WTC11 (cell line): ENCODE measurements at regions not wholly inside any gene's neighbourhood (a gene's known extent, or its start where the extent isn't known, plus 50 kb on each side); places are given as distances from the start of the nearest gene placed in this dataset.
A peak's percentile ranks its signal among the peaks of the same experiment; 100 is the strongest.
"Not testable (repeated sequence)": the region's sequence is repeated elsewhere in the genome, so short reads cannot be mapped to it uniquely, and the experiment has no call there.

Source experiments
- ATAC-seq: fragments of 200-7000 bp; cut with Tn5 transposase; 2 replicates; pipeline ENCODE4 v1.10.0; 2021; ENCODE audit warnings: mild to moderate bottlenecking, moderate library complexity
- CTCF ChIA-PET: fragments of 300-600 bp; sonication (Branson Sonifier 250); formaldehyde crosslinking; loops from one replicate; lab custom pipeline; 2021; ENCODE audit warnings: antibody characterized with exemption; lab: Charles Lee
- POLR2A ChIA-PET: fragments of 350-600 bp; sonication (Branson Sonifier 250); formaldehyde crosslinking; loops from one replicate; lab custom pipeline; 2021; ENCODE audit warnings: antibody characterized with exemption; lab: Charles Lee
- DNase-seq: peaks from one replicate; pipeline ENCODE4 v3.0.0; 2021; ENCODE audit warnings: low spot score
- H3K27ac Mint-ChIP-seq: 2 replicates; pipeline ENCODE4 v1.8.0; 2021; ENCODE audit warnings: mixed read lengths
- H3K27me3 Mint-ChIP-seq: 2 replicates; pipeline ENCODE4 v1.8.0; 2021; ENCODE audit warnings: low read depth, mild to moderate bottlenecking, moderate library complexity, mixed read lengths
- H3K36me3 Mint-ChIP-seq: 2 replicates; pipeline ENCODE4 v1.8.0; 2021; ENCODE audit warnings: mixed read lengths
- H3K4me1 Mint-ChIP-seq: 2 replicates; pipeline ENCODE4 v1.8.0; 2022; ENCODE audit warnings: mixed read lengths
- H3K4me3 Mint-ChIP-seq: 2 replicates; pipeline ENCODE4 v1.8.0; 2021; ENCODE audit warnings: mild to moderate bottlenecking, moderate library complexity, mixed read lengths
- H3K9me3 Mint-ChIP-seq: 2 replicates; pipeline ENCODE4 v1.8.0; 2021; ENCODE audit warnings: mixed read lengths

DNA sequence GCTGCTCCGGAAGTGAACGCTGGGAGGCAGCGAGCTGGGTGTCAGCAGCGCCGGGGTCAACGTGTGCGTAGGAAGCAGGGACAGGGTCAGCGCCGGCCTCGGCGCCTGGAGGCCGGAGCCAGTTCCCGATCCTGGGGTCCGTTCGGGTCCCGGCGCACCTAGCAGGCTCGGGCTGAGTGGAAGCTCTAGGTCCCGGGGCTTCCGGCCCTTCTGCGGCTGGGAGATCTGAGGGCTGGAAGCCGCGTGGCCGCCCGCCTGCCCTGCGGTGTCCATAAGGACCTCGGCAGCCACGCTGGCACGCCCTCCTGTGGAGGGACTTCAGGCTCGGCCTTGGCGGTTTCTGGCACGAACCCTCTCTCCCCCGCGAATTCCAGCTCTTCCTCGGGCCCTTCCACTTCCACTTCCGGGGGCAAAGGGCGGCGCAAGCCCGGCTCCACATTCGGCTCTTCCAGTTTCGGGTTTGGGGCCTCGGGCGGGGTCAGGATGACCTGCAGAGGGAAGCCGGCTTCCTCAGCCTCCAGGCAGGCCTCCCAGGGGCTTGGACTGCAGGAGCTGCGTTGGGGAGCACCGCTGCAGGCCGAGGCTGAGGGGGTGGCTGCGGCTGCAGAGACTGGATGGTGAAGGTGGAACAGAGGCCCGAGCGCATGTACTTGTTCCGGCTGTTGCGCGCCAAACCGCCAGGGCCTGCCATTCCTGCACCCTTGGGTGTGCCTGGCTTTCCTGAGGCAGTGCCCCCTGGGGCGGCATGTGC lies 146.2 kb downstream of the TMEM121 start:
- H3K4me1 Mint-ChIP-seq, POLR2A ChIA-PET, H3K4me3 Mint-ChIP-seq, DNase-seq, CTCF ChIA-PET, ATAC-seq, H3K27ac Mint-ChIP-seq: not testable (repeated sequence)
- peaks cover 50% of the 10 kb centered on the region for H3K9me3 Mint-ChIP-seq
- H3K27me3 Mint-ChIP-seq, result peaks cover 12% of the 10 kb centered on the region
- H3K36me3 Mint-ChIP-seq, result peaks cover 43% of the 10 kb centered on the region

DNA sequence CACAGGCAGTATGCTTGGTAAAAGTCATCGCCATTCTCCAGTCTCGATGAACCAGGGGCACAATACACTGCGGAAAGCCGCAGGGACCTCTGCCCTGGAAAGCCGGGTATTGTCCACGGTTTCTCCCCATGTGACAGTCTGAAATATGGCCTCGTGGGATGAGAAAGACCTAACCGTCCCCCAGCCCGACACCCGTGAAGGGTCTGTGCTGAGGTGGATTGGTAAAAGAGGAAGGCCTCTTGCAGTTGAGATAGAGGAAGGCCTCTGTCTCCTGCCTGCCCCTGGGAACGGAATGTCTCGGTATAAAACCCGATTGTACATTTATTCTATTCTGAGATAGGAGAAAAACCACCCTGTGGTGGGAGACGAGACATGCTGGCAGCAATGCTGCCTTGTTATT lies 149.1 kb downstream of the TMEM121 start:
- H3K4me1 Mint-ChIP-seq, H3K4me3 Mint-ChIP-seq, CTCF ChIA-PET, H3K27me3 Mint-ChIP-seq, DNase-seq, H3K27ac Mint-ChIP-seq, POLR2A ChIA-PET, ATAC-seq: not testable (repeated sequence)
- H3K36me3 Mint-ChIP-seq, result peaks cover 41% of the 10 kb centered on the region
- H3K9me3 Mint-ChIP-seq, result peaks cover 42% of the 10 kb centered on the region

DNA sequence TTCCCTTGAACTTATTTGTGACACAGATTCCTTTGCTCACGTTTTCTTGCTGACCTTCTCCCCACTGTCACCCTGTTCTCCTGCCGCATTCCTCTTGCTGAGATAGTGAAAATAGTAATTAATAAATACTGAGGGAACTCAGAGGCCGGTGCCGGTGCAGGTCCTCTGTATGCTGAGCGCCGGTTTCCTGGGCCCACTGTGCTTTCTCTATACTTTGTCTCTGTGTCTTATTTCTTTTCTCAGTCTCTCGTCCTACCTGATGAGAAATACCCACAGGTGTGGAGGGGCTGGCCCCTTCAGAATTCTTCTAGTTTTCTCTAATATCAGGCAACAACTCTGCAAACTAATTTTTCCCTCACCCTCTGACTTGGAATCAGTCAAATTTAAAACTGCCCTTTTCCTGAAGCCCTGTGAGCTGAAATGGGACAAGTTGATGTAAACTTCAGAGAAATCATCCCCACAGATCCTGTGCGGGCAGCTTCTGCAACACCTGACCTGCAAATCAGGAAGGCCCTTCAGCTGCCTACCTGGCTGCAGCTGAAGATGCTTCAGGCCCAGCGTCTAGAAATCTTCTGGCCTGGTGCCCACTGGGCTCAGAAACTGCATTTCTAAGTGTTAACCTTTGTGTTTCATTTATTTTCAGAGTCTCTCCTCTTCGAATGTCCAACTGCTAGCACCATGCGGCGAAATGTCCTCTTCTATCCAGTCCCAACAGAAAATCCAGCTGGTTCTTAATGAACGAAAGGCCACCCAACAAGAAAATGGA lies 149.7 kb downstream of the TMEM121 start:
- Mint-ChIP-seq H3K9me3 (peaks cover 42% of the 10 kb centered on the region), H3K36me3 (peaks cover 41% of the 10 kb centered on the region)
- ATAC-seq, DNase-seq, H3K27ac Mint-ChIP-seq, H3K27me3 Mint-ChIP-seq, POLR2A ChIA-PET, H3K4me1 Mint-ChIP-seq, CTCF ChIA-PET, H3K4me3 Mint-ChIP-seq: not testable (repeated sequence)

DNA sequence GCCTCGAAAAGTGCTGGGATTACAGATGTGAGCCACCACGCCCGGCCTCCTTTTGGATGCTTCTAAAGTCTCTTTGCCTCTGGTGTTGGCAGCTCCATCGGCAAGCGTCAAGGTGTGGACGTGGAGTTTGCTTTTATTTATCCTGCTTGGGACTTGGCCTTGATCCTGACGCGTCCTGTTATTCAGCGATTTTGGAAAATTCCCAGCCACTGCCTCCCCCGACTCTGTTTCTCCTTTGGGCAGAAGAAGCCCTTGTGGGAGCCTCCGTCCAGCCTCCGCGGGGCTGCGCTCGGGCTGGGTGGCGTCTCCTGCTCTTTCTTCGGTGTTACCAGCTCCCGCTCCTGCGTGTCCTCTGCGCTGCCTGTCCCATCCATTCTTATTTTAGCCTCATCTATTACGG lies 151.7 kb downstream of the TMEM121 start:
- POLR2A ChIA-PET, ATAC-seq, H3K4me1 Mint-ChIP-seq, H3K27me3 Mint-ChIP-seq, H3K27ac Mint-ChIP-seq, DNase-seq, H3K4me3 Mint-ChIP-seq, CTCF ChIA-PET: not testable (repeated sequence)
- H3K36me3 Mint-ChIP-seq, result peaks cover 43% of the 10 kb centered on the region
- H3K9me3 Mint-ChIP-seq, result peaks cover 44% of the 10 kb centered on the region

DNA sequence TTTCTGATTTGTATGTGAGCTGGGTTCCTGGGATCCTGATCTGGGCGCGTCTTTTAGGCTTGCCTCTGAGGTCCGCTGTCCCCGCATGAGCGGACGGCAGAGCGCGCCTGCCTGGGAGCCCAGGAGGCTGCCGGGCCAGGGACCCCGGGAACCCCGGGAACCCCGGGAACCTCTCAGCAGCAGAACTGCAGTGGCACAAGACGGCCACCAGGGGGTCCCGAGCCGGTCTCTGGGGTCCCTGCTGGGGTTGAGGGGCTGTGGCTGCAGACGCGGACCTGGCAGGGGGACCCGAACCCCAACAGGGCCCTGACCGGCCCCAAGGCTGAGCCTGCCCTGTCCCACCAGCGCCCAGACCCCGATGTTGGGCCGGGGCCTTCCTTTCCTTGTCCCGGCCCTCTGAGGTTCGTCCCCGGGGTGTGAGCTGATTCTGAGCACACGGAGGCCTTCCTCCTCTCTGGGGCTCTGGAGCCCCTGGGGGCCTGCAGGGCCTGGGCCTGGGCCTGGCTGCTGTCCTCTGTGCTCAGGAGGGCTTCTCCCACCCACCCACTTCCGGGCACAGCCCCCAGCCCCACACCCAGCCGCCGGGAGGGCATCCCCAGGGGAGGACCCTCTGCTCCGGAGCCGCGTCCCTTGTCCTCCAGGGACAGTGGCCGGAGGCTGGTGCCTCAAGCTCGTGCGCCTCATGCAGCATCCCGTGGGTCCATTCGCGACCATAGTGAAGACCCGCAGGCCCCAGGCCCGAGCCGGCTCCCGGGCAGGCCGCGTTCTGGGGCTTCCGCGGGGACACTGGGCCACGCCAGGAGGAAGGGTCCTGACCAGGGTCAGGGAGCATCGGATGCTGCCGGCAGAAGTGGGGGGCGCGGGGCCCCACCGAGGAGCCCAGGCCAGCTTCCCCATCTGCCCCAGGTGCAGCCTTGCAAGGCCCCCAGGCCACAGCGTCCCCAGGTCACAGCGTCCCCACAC lies 152.9 kb downstream of the TMEM121 start:
- CTCF ChIA-PET, DNase-seq, POLR2A ChIA-PET, H3K27me3 Mint-ChIP-seq, H3K4me3 Mint-ChIP-seq, H3K27ac Mint-ChIP-seq, H3K4me1 Mint-ChIP-seq: not testable (repeated sequence)
- 0 out of 2 replicates have a peak, but pooled peaks have one; percentile 39 for ATAC-seq
- H3K9me3 Mint-ChIP-seq, result peaks cover 32% of the 10 kb centered on the region
- peaks cover 31% of the 10 kb centered on the region for H3K36me3 Mint-ChIP-seq

DNA sequence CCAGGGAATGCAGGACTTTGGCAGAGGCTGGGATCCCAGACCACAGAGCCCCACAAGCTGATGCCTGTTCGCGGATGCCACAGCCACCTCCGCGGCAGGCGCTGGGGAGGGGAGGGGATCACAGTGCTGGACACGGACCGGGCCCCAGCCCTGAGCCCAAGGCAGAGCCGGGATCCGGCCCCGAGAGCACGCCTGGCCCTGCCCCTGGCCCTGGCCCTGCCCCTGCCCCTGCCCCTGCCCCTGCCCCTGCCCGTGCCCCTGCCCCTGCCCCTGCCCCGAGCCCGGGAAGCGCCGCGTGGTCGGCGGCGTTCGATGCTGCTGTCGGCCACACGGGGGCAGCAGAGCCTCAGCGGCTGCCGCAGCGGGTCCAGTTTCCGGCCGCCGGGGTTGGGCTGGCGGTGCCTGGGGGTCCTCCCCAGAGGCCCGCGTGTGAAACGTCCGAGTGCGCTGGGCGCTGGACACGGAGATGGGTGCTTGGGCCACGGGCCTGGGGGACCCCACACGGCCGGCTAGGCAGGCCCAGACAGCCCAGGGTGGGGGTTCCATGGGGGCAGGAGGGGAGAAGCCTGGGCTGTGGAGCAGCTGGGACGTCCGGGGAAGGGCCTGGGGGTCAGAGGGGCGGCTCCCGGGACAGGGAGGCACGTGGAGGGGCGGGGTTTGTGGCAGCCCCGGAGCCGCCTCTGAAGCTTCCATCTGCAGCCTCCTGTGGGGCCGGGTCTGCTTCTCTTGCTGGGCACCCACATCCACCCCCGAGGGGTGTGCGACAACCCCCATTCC lies 153.8 kb downstream of the TMEM121 start:
- CTCF ChIA-PET, H3K27me3 Mint-ChIP-seq, H3K4me1 Mint-ChIP-seq, DNase-seq, H3K27ac Mint-ChIP-seq, POLR2A ChIA-PET, H3K4me3 Mint-ChIP-seq: not testable (repeated sequence)
- Mint-ChIP-seq H3K36me3 (peaks cover 31% of the 10 kb centered on the region), H3K9me3 (peaks cover 32% of the 10 kb centered on the region)
- 0 out of 2 replicates have a peak, but pooled peaks have one; percentile 41 for ATAC-seq

DNA sequence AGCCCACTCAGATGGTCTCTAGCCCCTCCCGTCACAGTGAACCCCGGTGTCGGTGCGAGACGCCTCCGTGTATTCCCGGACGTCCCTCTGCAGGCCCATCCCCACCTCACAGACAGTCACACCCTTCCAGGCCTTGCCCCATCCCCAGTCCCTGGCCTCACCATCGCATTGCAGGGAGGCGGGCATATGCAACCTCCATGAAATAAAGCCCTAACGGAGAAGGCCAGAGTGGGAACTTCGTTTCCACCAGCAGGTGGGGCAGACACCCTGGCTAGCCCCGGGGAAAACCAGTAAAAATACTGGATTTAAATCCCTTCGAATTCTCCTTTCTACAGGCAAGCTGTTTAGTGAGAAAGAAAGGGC lies 154.3 kb downstream of the TMEM121 start:
- DNase-seq, H3K27ac Mint-ChIP-seq, H3K4me1 Mint-ChIP-seq, POLR2A ChIA-PET, CTCF ChIA-PET, H3K4me3 Mint-ChIP-seq, ATAC-seq: not testable (repeated sequence)
- Mint-ChIP-seq H3K36me3 (peaks cover 30% of the 10 kb centered on the region), H3K27me3 (peaks cover 10% of the 10 kb centered on the region), H3K9me3 (peaks cover 31% of the 10 kb centered on the region)

DNA sequence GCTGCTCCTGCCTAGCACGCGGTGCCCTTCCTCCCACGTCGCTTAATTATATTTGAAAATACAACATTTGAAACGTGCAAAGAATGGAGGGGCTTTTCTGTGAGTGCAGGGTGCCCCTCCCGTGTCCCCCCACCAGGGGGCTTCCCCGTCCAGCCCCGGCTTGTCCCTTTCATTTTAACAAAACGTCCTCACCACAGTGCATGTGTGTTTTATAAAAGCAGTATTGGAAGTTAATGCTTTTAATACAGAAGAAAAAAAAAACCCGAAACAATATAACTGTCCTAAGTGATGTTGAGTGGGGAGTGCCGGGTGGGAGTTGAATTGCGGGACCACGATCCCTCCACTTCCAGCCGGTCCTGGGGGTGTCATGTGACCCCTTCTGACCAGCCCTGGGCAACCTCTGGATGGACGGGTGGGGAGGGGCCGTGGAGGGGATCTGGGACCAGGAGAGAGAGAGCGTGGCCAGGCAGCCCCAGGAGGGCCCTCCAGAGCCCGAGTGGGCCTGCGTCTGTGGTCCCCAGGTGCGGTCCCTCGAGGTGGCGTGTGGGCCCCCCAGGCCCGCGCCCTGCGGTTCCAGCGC lies 155.3 kb downstream of the TMEM121 start:
- H3K27ac Mint-ChIP-seq, H3K4me3 Mint-ChIP-seq, CTCF ChIA-PET, POLR2A ChIA-PET, DNase-seq, ATAC-seq, H3K4me1 Mint-ChIP-seq: not testable (repeated sequence)
- H3K27me3 Mint-ChIP-seq, result peaks cover 10% of the 10 kb centered on the region
- peaks cover 23% of the 10 kb centered on the region for H3K9me3 Mint-ChIP-seq
- peaks cover 22% of the 10 kb centered on the region for H3K36me3 Mint-ChIP-seq

DNA sequence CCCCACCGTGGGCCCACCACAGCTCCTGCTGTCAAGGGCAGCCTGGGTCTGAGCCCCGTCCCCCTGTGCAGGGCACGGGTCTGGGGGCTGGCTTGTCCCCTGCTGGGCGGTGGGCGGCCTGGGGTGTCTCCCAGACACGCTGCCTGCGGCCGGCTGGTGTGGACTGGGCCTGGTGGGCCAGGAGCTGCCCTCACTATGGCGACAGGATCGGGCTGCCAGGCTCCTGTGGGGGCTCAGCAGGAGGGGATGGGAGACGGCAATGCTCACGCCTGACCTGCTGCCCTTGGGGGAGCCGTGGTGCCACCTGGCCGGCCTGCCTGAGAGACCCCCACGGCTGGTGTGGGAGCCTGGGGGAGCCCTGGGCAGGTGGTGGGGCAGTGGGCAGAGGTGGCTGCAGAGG lies 156.1 kb downstream of the TMEM121 start:
- H3K4me3 Mint-ChIP-seq, POLR2A ChIA-PET, CTCF ChIA-PET, H3K4me1 Mint-ChIP-seq, H3K27ac Mint-ChIP-seq, ATAC-seq, DNase-seq: not testable (repeated sequence)
- Mint-ChIP-seq H3K36me3 (peaks cover 24% of the 10 kb centered on the region), H3K27me3 (peaks cover 10% of the 10 kb centered on the region), H3K9me3 (peaks cover 25% of the 10 kb centered on the region)
